Gastrocnemius medialis (tissue), 4 donors: ENCODE measurements at regions not wholly inside any gene's neighbourhood (a gene's known extent, or its start where the extent isn't known, plus 50 kb on each side); places are given as distances from the start of the nearest gene placed in this dataset.
"Not testable (repeated sequence)": the region's sequence is repeated elsewhere in the genome, so short reads cannot be mapped to it uniquely, and the experiment has no call there.

Source experiments
- ATAC-seq, 2 donors: fragments of 150-250 bp; one replicate each; pipeline ENCODE4 v1.9.1; 2016
- DNase-seq, 2 donors: peaks; one replicate each; pipeline ENCODE4 v3.0.0-alpha.2; 2019
- H3K27ac ChIP-seq, 4 donors: fragments of 200-600 bp; sonication (generic); 1 replicate in 1 of 4; 2 replicates in 3 of 4; pipeline ENCODE4 v1.5.1; 2016 to 2018; ENCODE audit warnings: mild to moderate bottlenecking in 2 of 4, moderate library complexity in 1 of 4
- H3K27me3 ChIP-seq, 3 donors: fragments of 200-600 bp; sonication (generic) in 2 of 3; 1 replicate in 1 of 3; 2 replicates in 2 of 3; pipeline versions ENCODE4 v1.5.1 to v1.6.0; 2016 to 2019; ENCODE audit warnings: mild to moderate bottlenecking in 1 of 3, moderate library complexity in 1 of 3
- H3K36me3 ChIP-seq, 2 donors: fragments of 200-600 bp; sonication (generic) in 1 of 2; one replicate each; pipeline ENCODE4 v1.5.1; 2017 to 2018
- H3K4me1 ChIP-seq, 2 donors: fragments of 200-600 bp; sonication (generic) in 1 of 2; one replicate each; pipeline ENCODE4 v1.5.1; 2016 to 2017; ENCODE audit warnings: mild to moderate bottlenecking in 2 of 2
- H3K4me3 ChIP-seq, 4 donors: fragments of 200-600 bp; sonication (generic) in 3 of 4; 1 replicate in 1 of 4; 2 replicates in 3 of 4; pipeline ENCODE4 v1.5.1; 2016 to 2019; ENCODE audit warnings: mild to moderate bottlenecking in 2 of 4
- H3K9me3 ChIP-seq, 3 donors: fragments of 200-600 bp; sonication (generic) in 2 of 3; 1 replicate in 1 of 3; 2 replicates in 2 of 3; pipeline ENCODE4 v1.5.1; 2016 to 2019
- CTCF ChIP-seq, 5 experiments: fragments of 450-650 bp in 3 of 5; fragments of 200-600 bp in 2 of 5; sonication (generic) in 2 of 5; IDR thresholded peaks in 4 of 5; conservative IDR thresholded peaks in 1 of 5; 1 replicate in 4 of 5; 2 replicates in 1 of 5; pipeline ENCODE4 v1.5.1; 2016 to 2019; ENCODE audit warnings: antibody characterized with exemption in 5 of 5, mild to moderate bottlenecking in 3 of 5, moderate library complexity in 3 of 5
- POLR2A ChIP-seq, 2 donors: fragments of 450-650 bp; IDR thresholded peaks; one replicate each; pipeline ENCODE4 v1.6.1; 2017; ENCODE audit warnings: antibody characterized with exemption in 2 of 2, mild to moderate bottlenecking in 2 of 2, moderate library complexity in 2 of 2
- in situ Hi-C, 4 donors: fragments of 200-750 bp; cut with MboI; loops; one replicate each; pipeline versions ENCODE4 v1.15.0 to v1.8.0; 2017; ENCODE audit warnings: low sequenced_read_pairs in 4 of 4
- intact Hi-C: fragments of 100-400 bp; cut with DNase I; formaldehyde crosslinking; loops from one replicate; pipeline ENCODE4 v1.15.1; 2023; ENCODE audit warnings: low total_unique reads

- H3K27me3 ChIP-seq: no peaks in the 10 kb centered on the region
- ATAC-seq (no peak), DNase-seq (no peak)
- no peak overlapping the region for H3K27ac ChIP-seq
- H3K4me3 ChIP-seq: no peak overlapping the region
- TF ChIP-seq CTCF (IDR thresholded peaks at IDR 0.05 in 4 of 5, conservative IDR thresholded peaks at IDR 0.05 in 1 of 5) (no peak), POLR2A (IDR thresholded peaks at IDR 0.05) (no peak)
- in situ Hi-C loops (no loop called here), intact Hi-C loops (no loop called here)
- no peaks in the 10 kb centered on the region for H3K9me3 ChIP-seq
- no peaks in the 10 kb centered on the region for H3K4me1 ChIP-seq
- H3K36me3 ChIP-seq: no peaks in the 10 kb centered on the region
Observed at GRCh38 chr6:119760046-119760445, 410.5 kb upstream of the MAN1A1 start.

- in situ Hi-C loops: no loop called here
- TF ChIP-seq CTCF (IDR thresholded peaks at IDR 0.05 in 4 of 5, conservative IDR thresholded peaks at IDR 0.05 in 1 of 5): no peak
- no peak for TF ChIP-seq POLR2A (IDR thresholded peaks at IDR 0.05)
- intact Hi-C loops: no loop called here
Observed at GRCh38 chr6:119758385-119758784, 408.8 kb upstream of the MAN1A1 start.

GRCh38 chr6:119757467-119757866 lies 407.9 kb upstream of the MAN1A1 start:
- Histone ChIP-seq H3K36me3 (no peaks in the 10 kb centered on the region), H3K27me3 (no peaks in the 10 kb centered on the region), H3K27ac (no peak overlapping the region), H3K4me3 (no peak overlapping the region), H3K4me1 (no peaks in the 10 kb centered on the region), H3K9me3 (no peaks in the 10 kb centered on the region)
- DNase-seq: no peak
- no peak for ATAC-seq
- intact Hi-C loops (no loop called here), in situ Hi-C loops (no loop called here)
- TF ChIP-seq CTCF (IDR thresholded peaks at IDR 0.05 in 4 of 5, conservative IDR thresholded peaks at IDR 0.05 in 1 of 5) (no peak), POLR2A (IDR thresholded peaks at IDR 0.05) (no peak)

More at GRCh38 chr6:119758385-119758784, 408.8 kb upstream of the MAN1A1 start:
- no peaks in the 10 kb centered on the region for H3K36me3 ChIP-seq
- H3K9me3 ChIP-seq: no peaks in the 10 kb centered on the region
- no peaks in the 10 kb centered on the region for H3K27me3 ChIP-seq
- no peak overlapping the region for H3K27ac ChIP-seq
- no peak overlapping the region for H3K4me3 ChIP-seq
- ATAC-seq (no peak), DNase-seq (no peak)
- H3K4me1 ChIP-seq: no peaks in the 10 kb centered on the region

- no peak overlapping the region for H3K4me3 ChIP-seq
- H3K4me1 ChIP-seq: no peaks in the 10 kb centered on the region
- H3K36me3 ChIP-seq: no peaks in the 10 kb centered on the region
- no peaks in the 10 kb centered on the region for H3K27me3 ChIP-seq
- no peaks in the 10 kb centered on the region for H3K9me3 ChIP-seq
- TF ChIP-seq POLR2A (IDR thresholded peaks at IDR 0.05) (no peak), CTCF (IDR thresholded peaks at IDR 0.05 in 4 of 5, conservative IDR thresholded peaks at IDR 0.05 in 1 of 5) (no peak)
- no peak for DNase-seq
- intact Hi-C loops: no loop called here
- ATAC-seq: no peak
- H3K27ac ChIP-seq: no peak overlapping the region
- in situ Hi-C loops: no loop called here
Observed at GRCh38 chr6:119749335-119749734, 399.8 kb upstream of the MAN1A1 start.

GRCh38 chr6:119748535-119748934 lies 399.0 kb upstream of the MAN1A1 start:
- in situ Hi-C loops, DNase-seq, ATAC-seq, intact Hi-C loops, H3K4me3 ChIP-seq, H3K36me3 ChIP-seq, H3K9me3 ChIP-seq, H3K4me1 ChIP-seq, H3K27me3 ChIP-seq, H3K27ac ChIP-seq: not testable (repeated sequence)
